SK-N-MC (cell line): ENCODE measurements at regions not wholly inside any gene's neighbourhood (a gene's known extent, or its start where the extent isn't known, plus 50 kb on each side); places are given as distances from the start of the nearest gene placed in this dataset.

Experiments used
- DNase-seq: peaks from one replicate; pipeline ENCODE4 v3.0.0-alpha.2; 2011; ENCODE audit warnings: low read depth, low spot score
- H3K27ac ChIP-seq: fragments of 200-600 bp; sonication (generic); 2 replicates; pipeline ENCODE4 v1.5.1; 2016; ENCODE audit warnings: mixed run types
- H3K36me3 ChIP-seq: fragments of 200-600 bp; sonication (generic); 2 replicates; pipeline ENCODE4 v1.6.1; 2017; ENCODE audit warnings: antibody characterized with exemption, low read length, mixed read lengths; ENCODE audit not compliant: insufficient read depth
- H3K4me3 ChIP-seq: fragments of 200-600 bp; sonication (generic); 2 replicates; pipeline ENCODE4 v1.5.1; 2016
- H3K9ac ChIP-seq: fragments of 200-600 bp; sonication (generic); 2 replicates; pipeline ENCODE4 v1.8.0; 2017; ENCODE audit warnings: mixed run types, mixed read lengths; ENCODE audit not compliant: insufficient read length
- H3K9me3 ChIP-seq: fragments of 200-600 bp; sonication (generic); 2 replicates; pipeline ENCODE4 v1.6.1; 2017; ENCODE audit warnings: low read depth, mild to moderate bottlenecking, antibody characterized with exemption, low read length, moderate library complexity, mixed read lengths
- EZH2 ChIP-seq: fragments of 200-600 bp; sonication (generic); IDR thresholded peaks from one replicate; pipeline ENCODE4 v1.6.1; 2017; ENCODE audit warnings: antibody characterized with exemption
- FOXP2 ChIP-seq: optimal IDR thresholded peaks from 2 replicates; pipeline ENCODE3; 2011; ENCODE audit warnings: mild to moderate bottlenecking, moderate library complexity; ENCODE audit not compliant: insufficient read depth; ENCODE audit errors: extremely low read length, control extremely low read depth
- POLR2AphosphoS5 ChIP-seq: IDR thresholded peaks from 2 replicates; pipeline ENCODE4 v1.6.1; 2012; ENCODE audit warnings: mild to moderate bottlenecking, low read depth, low read length, borderline replicate concordance

GRCh38 chr15:66846811-66847210 lies 144.8 kb downstream of the SMAD6 start:
- TF ChIP-seq FOXP2 = no peak
- no peak for TF ChIP-seq POLR2AphosphoS5
- TF ChIP-seq EZH2 = no peak
- Histone ChIP-seq H3K9ac (no peak overlapping the region), H3K9me3 (no peaks in the 10 kb centered on the region), H3K4me3 (no peak overlapping the region), H3K27ac (no peak overlapping the region), H3K36me3 (no peaks in the 10 kb centered on the region)
- DNase-seq = no peak

- H3K27ac ChIP-seq = no peak overlapping the region
- no peak for TF ChIP-seq POLR2AphosphoS5
- no peak for TF ChIP-seq FOXP2
- TF ChIP-seq EZH2 = no peak
- no peak overlapping the region for H3K4me3 ChIP-seq
- no peak overlapping the region for H3K9ac ChIP-seq
- H3K9me3 ChIP-seq = no peaks in the 10 kb centered on the region
- no peak for DNase-seq
- H3K36me3 ChIP-seq = no peaks in the 10 kb centered on the region
These were observed 145.5 kb downstream of the SMAD6 start for GRCh38 chr15:66847565-66847991.

GRCh38 chr15:66848116-66848515 lies 146.1 kb downstream of the SMAD6 start:
- TF ChIP-seq POLR2AphosphoS5 = no peak
- no peak for TF ChIP-seq EZH2
- no peak for TF ChIP-seq FOXP2
- no peak for DNase-seq
- Histone ChIP-seq H3K9ac (no peak overlapping the region), H3K9me3 (no peaks in the 10 kb centered on the region), H3K27ac (no peak overlapping the region), H3K36me3 (no peaks in the 10 kb centered on the region), H3K4me3 (no peak overlapping the region)

DNA sequence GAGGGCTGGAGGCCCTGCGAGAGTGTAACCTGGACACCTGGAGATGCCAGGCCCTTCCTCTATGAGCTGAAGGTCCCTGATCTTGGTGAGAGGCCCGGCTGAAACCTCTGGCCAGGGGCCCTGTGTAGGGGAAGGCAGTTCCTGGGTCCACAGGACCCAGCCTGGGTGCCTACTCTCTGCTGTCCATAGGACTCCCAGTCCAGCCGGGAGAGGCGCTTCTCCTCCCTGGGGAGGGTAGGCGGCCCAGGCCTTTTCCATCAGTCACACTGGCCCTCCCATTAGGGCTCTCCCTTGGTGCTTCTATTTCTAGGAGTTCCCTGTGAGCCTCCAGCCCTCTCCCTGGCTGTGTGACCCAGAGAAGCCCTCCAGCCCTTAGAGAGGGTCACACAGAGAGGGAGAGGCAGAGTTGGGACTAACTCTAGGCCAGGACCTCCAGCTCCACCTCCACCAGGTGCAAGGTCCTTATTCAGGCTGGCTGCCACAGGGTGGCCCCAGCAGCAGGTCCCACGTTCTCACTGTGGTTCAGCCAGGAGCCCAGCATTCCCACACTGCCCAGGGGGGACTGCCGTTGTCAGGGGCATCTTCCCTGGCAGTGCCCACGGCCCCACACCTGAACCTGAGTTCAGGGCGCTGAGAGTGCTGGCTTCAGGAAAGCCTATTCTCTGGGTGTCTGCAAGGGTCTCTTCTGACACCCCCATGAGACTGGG lies 146.8 kb downstream of the SMAD6 start:
- H3K4me3 ChIP-seq = no peak overlapping the region
- no peak for TF ChIP-seq EZH2
- no peak for TF ChIP-seq POLR2AphosphoS5
- TF ChIP-seq FOXP2 = no peak
- no peaks in the 10 kb centered on the region for H3K9me3 ChIP-seq
- H3K27ac ChIP-seq = no peak overlapping the region
- DNase-seq = no peak
- no peaks in the 10 kb centered on the region for H3K36me3 ChIP-seq
- H3K9ac ChIP-seq = no peak overlapping the region

DNA sequence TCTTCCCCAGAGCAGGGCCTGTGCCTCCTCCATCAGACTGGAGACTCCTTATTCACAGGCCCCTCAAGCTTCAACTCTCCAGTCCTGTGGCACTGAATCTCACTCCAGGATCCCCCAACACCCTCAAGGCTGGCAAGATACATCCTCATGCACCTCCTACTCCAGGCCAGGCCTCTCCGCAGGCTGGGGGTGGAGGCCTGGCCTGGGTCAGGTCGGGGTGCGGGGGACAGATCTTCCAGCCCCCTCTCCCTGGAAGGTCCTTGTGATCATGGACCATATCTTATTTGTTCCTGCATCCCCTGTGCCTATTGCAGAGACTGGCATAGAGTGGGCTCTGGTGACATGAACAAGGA lies 147.3 kb downstream of the SMAD6 start:
- no peak overlapping the region for H3K9ac ChIP-seq
- DNase-seq = no peak
- no peak overlapping the region for H3K4me3 ChIP-seq
- H3K36me3 ChIP-seq = no peaks in the 10 kb centered on the region
- no peak overlapping the region for H3K27ac ChIP-seq
- TF ChIP-seq EZH2 (no peak), FOXP2 (no peak), POLR2AphosphoS5 (no peak)
- H3K9me3 ChIP-seq = no peaks in the 10 kb centered on the region

DNA sequence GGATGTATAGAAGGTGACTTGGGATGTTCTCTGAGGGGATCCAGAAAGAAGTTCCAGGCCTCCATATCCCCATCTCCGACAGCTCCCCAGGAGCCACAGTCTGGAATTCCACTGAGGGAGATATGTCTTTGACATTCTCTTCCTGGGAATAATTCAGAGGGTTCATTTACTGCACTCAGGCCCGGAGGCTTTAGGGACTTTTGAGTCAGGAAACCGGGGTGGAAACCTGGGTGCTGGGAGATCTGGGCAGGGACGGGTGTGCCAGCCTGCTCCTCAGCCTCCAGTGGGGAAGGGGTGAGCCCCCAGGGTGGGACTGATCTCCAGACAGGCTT lies 147.7 kb downstream of the SMAD6 start:
- TF ChIP-seq POLR2AphosphoS5 (no peak), EZH2 (no peak), FOXP2 (no peak)
- H3K9me3 ChIP-seq = no peaks in the 10 kb centered on the region
- no peak overlapping the region for H3K4me3 ChIP-seq
- no peaks in the 10 kb centered on the region for H3K36me3 ChIP-seq
- no peak for DNase-seq
- H3K9ac ChIP-seq = no peak overlapping the region
- H3K27ac ChIP-seq = no peak overlapping the region

DNA sequence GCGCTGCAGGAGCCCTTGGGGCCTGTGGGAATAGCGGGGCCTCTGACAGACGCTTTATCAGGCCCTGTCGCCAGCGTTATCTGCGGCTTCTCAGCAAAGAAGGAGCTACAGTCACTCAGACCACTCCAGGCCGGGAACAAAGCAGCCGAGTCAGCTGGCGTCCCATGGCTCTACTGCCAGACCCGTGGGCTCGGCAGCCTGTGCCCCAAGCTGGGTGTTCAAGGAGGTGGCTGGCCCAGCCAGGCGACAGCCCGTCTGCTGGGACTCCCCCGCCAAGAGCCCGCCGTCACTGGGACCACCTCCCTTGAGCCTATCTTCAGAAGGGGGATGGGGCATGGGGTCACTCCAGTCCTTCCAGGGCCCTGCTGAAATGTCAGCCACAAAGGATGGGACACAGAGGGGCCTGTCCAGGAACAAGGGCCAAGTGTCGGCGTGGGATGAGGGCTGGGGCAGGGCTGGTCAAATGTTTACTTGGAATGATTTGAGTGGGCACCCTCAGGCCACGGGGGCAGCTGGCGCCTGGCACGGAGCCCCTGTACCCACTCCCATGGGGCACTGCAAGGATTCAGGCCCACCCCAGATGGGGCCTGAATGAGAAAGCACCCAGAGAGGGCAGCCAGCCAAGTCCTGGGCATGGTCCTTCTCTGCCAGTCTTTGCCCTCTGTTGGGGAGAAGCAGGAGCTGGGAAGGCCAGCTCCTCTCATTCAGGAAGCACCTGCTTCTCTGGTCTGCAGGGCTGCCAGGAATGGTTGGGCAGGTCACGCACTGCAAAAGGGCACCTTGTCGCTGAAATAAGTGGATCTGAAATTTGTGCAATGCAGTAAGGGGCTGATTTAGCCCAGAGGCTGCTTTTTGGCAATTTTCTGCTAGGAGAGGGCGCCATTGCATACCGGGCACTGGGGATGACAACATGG lies 148.3 kb downstream of the SMAD6 start:
- TF ChIP-seq EZH2 = no peak
- TF ChIP-seq FOXP2 = no peak
- TF ChIP-seq POLR2AphosphoS5 = no peak
- no peaks in the 10 kb centered on the region for H3K9me3 ChIP-seq
- no peak overlapping the region for H3K9ac ChIP-seq
- no peak for DNase-seq
- H3K27ac ChIP-seq = no peak overlapping the region; the same call in 1 of the 2 replicates
- peak overlapping the region; percentile 64 for H3K4me3 ChIP-seq
- no peaks in the 10 kb centered on the region for H3K36me3 ChIP-seq

GRCh38 chr15:66850996-66851310 lies 148.9 kb downstream of the SMAD6 start:
- peak overlapping the region; percentile 63; the same call in 1 of the 2 replicates for H3K27ac ChIP-seq
- H3K9me3 ChIP-seq = no peaks in the 10 kb centered on the region
- peak overlapping the region; percentile 64 for H3K4me3 ChIP-seq
- TF ChIP-seq POLR2AphosphoS5 = no peak
- no peak for TF ChIP-seq EZH2
- no peak for TF ChIP-seq FOXP2
- no peaks in the 10 kb centered on the region for H3K36me3 ChIP-seq
- no peak for DNase-seq
- no peak overlapping the region for H3K9ac ChIP-seq
